Esophagus muscularis mucosa (tissue), 4 donors: ENCODE measurements at regions not wholly inside any gene's neighbourhood (a gene's known extent, or its start where the extent isn't known, plus 50 kb on each side); places are given as distances from the start of the nearest gene placed in this dataset.

Experiments
- DNase-seq: peaks from one replicate; pipeline ENCODE4 v3.0.0-alpha.2; 2017; ENCODE audit errors: extremely low spot score
- H3K27ac ChIP-seq, 4 donors: fragments of 200-600 bp; sonication (generic); replicated peaks in 1 of 4; 1 replicate in 3 of 4; 2 replicates in 1 of 4; pipeline ENCODE4 v1.5.1; 2016 to 2019; ENCODE audit warnings: mild to moderate bottlenecking in 1 of 4
- H3K27me3 ChIP-seq, 4 donors: fragments of 200-600 bp; sonication (generic); one replicate each; pipeline versions ENCODE4 v1.5.1 to v1.6.0; 2016 to 2019
- H3K36me3 ChIP-seq, 4 donors: fragments of 200-600 bp; sonication (generic); one replicate each; pipeline ENCODE4 v1.5.1; 2016 to 2019
- H3K4me1 ChIP-seq, 4 donors: fragments of 200-600 bp; sonication (generic); one replicate each; pipeline ENCODE4 v1.5.1; 2016 to 2019
- H3K4me3 ChIP-seq, 4 donors: fragments of 200-600 bp; sonication (generic); 1 replicate in 2 of 4; 2 replicates in 2 of 4; pipeline ENCODE4 v1.5.1; 2016 to 2019; ENCODE audit warnings: mild to moderate bottlenecking in 4 of 4, moderate library complexity in 1 of 4
- H3K9me3 ChIP-seq, 4 donors: fragments of 200-600 bp; sonication (generic); 1 replicate in 3 of 4; 2 replicates in 1 of 4; pipeline ENCODE4 v1.5.1; 2016 to 2019
- CTCF ChIP-seq, 3 experiments: fragments of 200-600 bp in 2 of 3; fragments of 450-650 bp in 1 of 3; sonication (generic) in 2 of 3; IDR thresholded peaks; one replicate each; pipeline ENCODE4 v1.5.1; 2017 to 2019; ENCODE audit warnings: antibody characterized with exemption in 3 of 3, mild to moderate bottlenecking in 2 of 3, moderate library complexity in 1 of 3
- EP300 ChIP-seq: sonication (generic); formaldehyde crosslinking; IDR thresholded peaks from one replicate; pipeline ENCODE4 v1.6.1; 2017; ENCODE audit warnings: antibody characterized with exemption
- POLR2A ChIP-seq: fragments of 450-650 bp; IDR thresholded peaks from one replicate; pipeline ENCODE4 v1.6.1; 2017; ENCODE audit warnings: antibody characterized with exemption, moderate library complexity, mild to moderate bottlenecking, low read depth
- POLR2AphosphoS5 ChIP-seq, 2 donors: sonication (generic); formaldehyde crosslinking; IDR thresholded peaks; one replicate each; pipeline ENCODE4 v1.6.1; 2017; ENCODE audit warnings: antibody characterized with exemption in 2 of 2
- WGBS: methylation state at CpG from one replicate; pipeline ENCODE4 v1.1.5; 2018; 5-methylcytosine and 5-hydroxymethylcytosine counted together
- intact Hi-C: fragments of 100-400 bp; cut with DNase I; formaldehyde crosslinking; loops from one replicate; pipeline ENCODE4 v1.15.1; 2023

GRCh38 chr4:177116161-177116560 lies 193.5 kb upstream of the NEIL3 start:
- intact Hi-C loops, result no loop called here
- H3K4me1 ChIP-seq, result no peaks in the 10 kb centered on the region
- no peak overlapping the region for H3K27ac ChIP-seq
- H3K9me3 ChIP-seq, result peaks cover 0 to 17% (median 0%) of the 10 kb centered on the region in 4 donors
- H3K4me3 ChIP-seq, result no peak overlapping the region
- no peaks in the 10 kb centered on the region for H3K27me3 ChIP-seq
- 79% methylated on average over 3 of the region's 3 CpGs for WGBS
- no peak for DNase-seq
- H3K36me3 ChIP-seq, result no peaks in the 10 kb centered on the region
- TF ChIP-seq CTCF (IDR thresholded peaks at IDR 0.05) (no peak), POLR2A (no peak), EP300 (no peak), POLR2AphosphoS5 (IDR thresholded peaks at IDR 0.05) (no peak)

GRCh38 chr4:177117256-177117655 lies 192.4 kb upstream of the NEIL3 start:
- WGBS, result 77% methylated on average over 8 of the region's 8 CpGs
- intact Hi-C loops, result no loop called here
- Histone ChIP-seq H3K27ac (no peak overlapping the region), H3K9me3 (peaks cover 0 to 13% (median 0%) of the 10 kb centered on the region in 4 donors), H3K36me3 (no peaks in the 10 kb centered on the region), H3K27me3 (no peaks in the 10 kb centered on the region), H3K4me1 (no peaks in the 10 kb centered on the region), H3K4me3 (no peak overlapping the region)
- no peak for TF ChIP-seq POLR2A
- TF ChIP-seq EP300, result no peak
- no peak for TF ChIP-seq CTCF (IDR thresholded peaks at IDR 0.05)
- TF ChIP-seq POLR2AphosphoS5 (IDR thresholded peaks at IDR 0.05), result no peak
- no peak for DNase-seq

GRCh38 chr4:177118596-177118995 lies 191.1 kb upstream of the NEIL3 start:
- DNase-seq, result no peak
- Histone ChIP-seq H3K36me3 (no peaks in the 10 kb centered on the region), H3K27ac (no peak overlapping the region)

GRCh38 chr4:177119021-177119471 lies 190.6 kb upstream of the NEIL3 start:
- 28% methylated on average over 1 of the region's 1 CpG for WGBS
- no peak for DNase-seq
- Histone ChIP-seq H3K4me1 (no peaks in the 10 kb centered on the region), H3K27me3 (no peaks in the 10 kb centered on the region), H3K27ac (peak overlapping the region in 1 of 4 donors; percentile 31), H3K9me3 (peaks cover 0 to 12% (median 0%) of the 10 kb centered on the region in 4 donors), H3K4me3 (no peak overlapping the region), H3K36me3 (no peaks in the 10 kb centered on the region)
- no peak for TF ChIP-seq POLR2AphosphoS5 (IDR thresholded peaks at IDR 0.05)
- TF ChIP-seq EP300, result no peak
- TF ChIP-seq POLR2A, result no peak
- TF ChIP-seq CTCF (IDR thresholded peaks at IDR 0.05), result no peak
- intact Hi-C loops, result no loop called here

More at GRCh38 chr4:177118596-177118995, 191.1 kb upstream of the NEIL3 start:
- peak in 1 of 2 donors; percentile 9 for TF ChIP-seq POLR2AphosphoS5 (IDR thresholded peaks at IDR 0.05)
- TF ChIP-seq EP300, result no peak
- no peaks in the 10 kb centered on the region for H3K4me1 ChIP-seq
- peaks cover 0 to 12% (median 0%) of the 10 kb centered on the region in 4 donors for H3K9me3 ChIP-seq
- H3K4me3 ChIP-seq, result no peak overlapping the region
- intact Hi-C loops, result no loop called here
- no peaks in the 10 kb centered on the region for H3K27me3 ChIP-seq

- H3K4me3 ChIP-seq, result no peak overlapping the region
- H3K9me3 ChIP-seq, result peaks cover 0 to 12% (median 0%) of the 10 kb centered on the region in 4 donors
- intact Hi-C loops, result no loop called here
- no peaks in the 10 kb centered on the region for H3K4me1 ChIP-seq
- no peaks in the 10 kb centered on the region for H3K36me3 ChIP-seq
- TF ChIP-seq POLR2A (no peak), CTCF (IDR thresholded peaks at IDR 0.05) (no peak), EP300 (no peak), POLR2AphosphoS5 (IDR thresholded peaks at IDR 0.05) (no peak)
- 67% methylated on average over 3 of the region's 3 CpGs for WGBS
- no peaks in the 10 kb centered on the region for H3K27me3 ChIP-seq
- no peak overlapping the region for H3K27ac ChIP-seq
- DNase-seq, result no peak
Observed at GRCh38 chr4:177119691-177120090, 190.0 kb upstream of the NEIL3 start.
